HEK293T (cell line): ENCODE measurements at regions not wholly inside any gene's neighbourhood (a gene's known extent, or its start where the extent isn't known, plus 50 kb on each side); places are given as distances from the start of the nearest gene placed in this dataset.

ENCODE experiments used
- ELF4 ChIP-seq: fragments of 450-650 bp; IDR thresholded peaks from 2 replicates; pipeline ENCODE4 v1.6.1; 2017; ENCODE audit warnings: antibody characterized with exemption
- FOXA1 ChIP-seq: fragments of 450-650 bp; IDR thresholded peaks from 2 replicates; pipeline ENCODE4 v1.6.1; 2016; ENCODE audit warnings: mild to moderate bottlenecking
- FOXK2 ChIP-seq: fragments of 450-650 bp; IDR thresholded peaks from 2 replicates; pipeline ENCODE4 v1.6.1; 2016; ENCODE audit warnings: mild to moderate bottlenecking
- FOXM1 ChIP-seq: fragments of 450-650 bp; IDR thresholded peaks from 2 replicates; pipeline ENCODE4 v1.6.1; 2017; ENCODE audit warnings: mild to moderate bottlenecking, borderline replicate concordance
- HDGF ChIP-seq: fragments of 450-650 bp; IDR thresholded peaks from 2 replicates; pipeline ENCODE4 v1.6.1; 2017; ENCODE audit warnings: antibody characterized with exemption, borderline replicate concordance
- SP1 ChIP-seq: fragments of 450-650 bp; IDR thresholded peaks from 2 replicates; pipeline ENCODE4 v1.6.1; 2017
- SUZ12 ChIP-seq: fragments of 450-650 bp; IDR thresholded peaks from 2 replicates; pipeline ENCODE4 v1.6.1; 2016; ENCODE audit warnings: mild to moderate bottlenecking
- ZNF384 ChIP-seq: fragments of 450-650 bp; IDR thresholded peaks from 2 replicates; pipeline ENCODE4 v1.6.1; 2016

DNA sequence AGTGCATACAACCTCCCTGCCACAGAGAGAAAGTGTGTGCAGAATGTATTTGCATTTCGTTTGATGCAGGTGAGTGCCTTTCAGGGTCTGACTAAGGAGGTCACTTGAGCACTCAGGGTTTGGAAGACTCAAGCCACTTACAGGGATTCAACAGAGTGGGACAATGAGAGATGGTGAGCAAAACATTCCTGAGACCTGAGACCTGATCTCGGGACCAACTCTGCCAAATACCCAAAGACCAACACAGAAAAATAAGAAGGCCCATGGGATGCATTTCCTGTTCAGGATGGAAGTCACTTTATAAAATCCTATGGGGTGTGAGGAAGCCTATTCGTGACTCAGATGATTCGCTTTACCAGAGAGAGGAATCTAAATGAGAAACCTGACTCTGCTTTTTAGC lies 65.2 kb upstream of the LARGE1 start:
- no peak for TF ChIP-seq SP1
- no peak for TF ChIP-seq SUZ12
- TF ChIP-seq FOXM1 = no peak
- TF ChIP-seq ELF4 = no peak
- no peak for TF ChIP-seq FOXA1
- no peak for TF ChIP-seq ZNF384
- TF ChIP-seq FOXK2 = no peak
- TF ChIP-seq HDGF = no peak
